ENCODE measurements at regions not wholly inside any gene's neighbourhood (a gene's known extent, or its start where the extent isn't known, plus 50 kb on each side); places are given as distances from the start of the nearest gene placed in this dataset.

DNA sequence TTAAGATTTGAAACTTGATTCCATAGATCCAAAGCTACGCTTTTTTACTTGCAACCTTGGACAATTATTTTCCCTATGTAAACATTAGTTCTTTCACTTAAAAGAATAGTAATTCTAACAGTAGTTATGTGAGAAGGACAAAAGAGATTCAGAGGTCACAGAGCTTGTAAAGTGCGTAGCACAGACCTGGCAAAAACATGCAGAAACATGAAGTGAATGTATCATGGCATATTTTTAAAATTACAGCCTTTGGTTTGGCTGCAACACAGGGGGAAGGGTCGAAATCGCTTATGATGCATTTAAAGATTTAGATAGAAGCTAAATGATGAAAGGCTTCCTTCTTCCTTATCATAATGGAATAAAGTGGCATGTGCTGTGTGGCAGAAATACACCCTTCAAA, 1068.8 kb downstream of the ARAP2 start:
- TF ChIP-seq, protein P1, sequence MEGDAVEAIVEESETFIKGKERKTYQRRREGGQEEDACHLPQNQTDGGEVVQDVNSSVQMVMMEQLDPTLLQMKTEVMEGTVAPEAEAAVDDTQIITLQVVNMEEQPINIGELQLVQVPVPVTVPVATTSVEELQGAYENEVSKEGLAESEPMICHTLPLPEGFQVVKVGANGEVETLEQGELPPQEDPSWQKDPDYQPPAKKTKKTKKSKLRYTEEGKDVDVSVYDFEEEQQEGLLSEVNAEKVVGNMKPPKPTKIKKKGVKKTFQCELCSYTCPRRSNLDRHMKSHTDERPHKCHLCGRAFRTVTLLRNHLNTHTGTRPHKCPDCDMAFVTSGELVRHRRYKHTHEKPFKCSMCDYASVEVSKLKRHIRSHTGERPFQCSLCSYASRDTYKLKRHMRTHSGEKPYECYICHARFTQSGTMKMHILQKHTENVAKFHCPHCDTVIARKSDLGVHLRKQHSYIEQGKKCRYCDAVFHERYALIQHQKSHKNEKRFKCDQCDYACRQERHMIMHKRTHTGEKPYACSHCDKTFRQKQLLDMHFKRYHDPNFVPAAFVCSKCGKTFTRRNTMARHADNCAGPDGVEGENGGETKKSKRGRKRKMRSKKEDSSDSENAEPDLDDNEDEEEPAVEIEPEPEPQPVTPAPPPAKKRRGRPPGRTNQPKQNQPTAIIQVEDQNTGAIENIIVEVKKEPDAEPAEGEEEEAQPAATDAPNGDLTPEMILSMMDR (IDR thresholded peaks at IDR 0.05): no peak
- TF ChIP-seq, protein P2, sequence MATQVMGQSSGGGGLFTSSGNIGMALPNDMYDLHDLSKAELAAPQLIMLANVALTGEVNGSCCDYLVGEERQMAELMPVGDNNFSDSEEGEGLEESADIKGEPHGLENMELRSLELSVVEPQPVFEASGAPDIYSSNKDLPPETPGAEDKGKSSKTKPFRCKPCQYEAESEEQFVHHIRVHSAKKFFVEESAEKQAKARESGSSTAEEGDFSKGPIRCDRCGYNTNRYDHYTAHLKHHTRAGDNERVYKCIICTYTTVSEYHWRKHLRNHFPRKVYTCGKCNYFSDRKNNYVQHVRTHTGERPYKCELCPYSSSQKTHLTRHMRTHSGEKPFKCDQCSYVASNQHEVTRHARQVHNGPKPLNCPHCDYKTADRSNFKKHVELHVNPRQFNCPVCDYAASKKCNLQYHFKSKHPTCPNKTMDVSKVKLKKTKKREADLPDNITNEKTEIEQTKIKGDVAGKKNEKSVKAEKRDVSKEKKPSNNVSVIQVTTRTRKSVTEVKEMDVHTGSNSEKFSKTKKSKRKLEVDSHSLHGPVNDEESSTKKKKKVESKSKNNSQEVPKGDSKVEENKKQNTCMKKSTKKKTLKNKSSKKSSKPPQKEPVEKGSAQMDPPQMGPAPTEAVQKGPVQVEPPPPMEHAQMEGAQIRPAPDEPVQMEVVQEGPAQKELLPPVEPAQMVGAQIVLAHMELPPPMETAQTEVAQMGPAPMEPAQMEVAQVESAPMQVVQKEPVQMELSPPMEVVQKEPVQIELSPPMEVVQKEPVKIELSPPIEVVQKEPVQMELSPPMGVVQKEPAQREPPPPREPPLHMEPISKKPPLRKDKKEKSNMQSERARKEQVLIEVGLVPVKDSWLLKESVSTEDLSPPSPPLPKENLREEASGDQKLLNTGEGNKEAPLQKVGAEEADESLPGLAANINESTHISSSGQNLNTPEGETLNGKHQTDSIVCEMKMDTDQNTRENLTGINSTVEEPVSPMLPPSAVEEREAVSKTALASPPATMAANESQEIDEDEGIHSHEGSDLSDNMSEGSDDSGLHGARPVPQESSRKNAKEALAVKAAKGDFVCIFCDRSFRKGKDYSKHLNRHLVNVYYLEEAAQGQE (IDR thresholded peaks at IDR 0.05; ENCODE audit: insufficient read depth in 1 of 2, low read depth in 2 of 2, low read length in 1 of 2): no peak

Measured in Panc1 (cell line).